WTC11 (cell line): ENCODE measurements at regions not wholly inside any gene's neighbourhood (a gene's known extent, or its start where the extent isn't known, plus 50 kb on each side); places are given as distances from the start of the nearest gene placed in this dataset.

Source experiments
- ATAC-seq: fragments of 200-7000 bp; cut with Tn5 transposase; 2 replicates; pipeline ENCODE4 v1.10.0; 2021; ENCODE audit warnings: mild to moderate bottlenecking, moderate library complexity
- CTCF ChIA-PET: fragments of 300-600 bp; sonication (Branson Sonifier 250); formaldehyde crosslinking; loops from one replicate; lab custom pipeline; 2021; ENCODE audit warnings: antibody characterized with exemption; lab: Charles Lee
- POLR2A ChIA-PET: fragments of 350-600 bp; sonication (Branson Sonifier 250); formaldehyde crosslinking; loops from one replicate; lab custom pipeline; 2021; ENCODE audit warnings: antibody characterized with exemption; lab: Charles Lee
- DNase-seq: peaks from one replicate; pipeline ENCODE4 v3.0.0; 2021; ENCODE audit warnings: low spot score
- H3K27ac Mint-ChIP-seq: 2 replicates; pipeline ENCODE4 v1.8.0; 2021; ENCODE audit warnings: mixed read lengths
- H3K27me3 Mint-ChIP-seq: 2 replicates; pipeline ENCODE4 v1.8.0; 2021; ENCODE audit warnings: low read depth, mild to moderate bottlenecking, moderate library complexity, mixed read lengths
- H3K36me3 Mint-ChIP-seq: 2 replicates; pipeline ENCODE4 v1.8.0; 2021; ENCODE audit warnings: mixed read lengths
- H3K4me1 Mint-ChIP-seq: 2 replicates; pipeline ENCODE4 v1.8.0; 2022; ENCODE audit warnings: mixed read lengths
- H3K4me3 Mint-ChIP-seq: 2 replicates; pipeline ENCODE4 v1.8.0; 2021; ENCODE audit warnings: mild to moderate bottlenecking, moderate library complexity, mixed read lengths
- H3K9me3 Mint-ChIP-seq: 2 replicates; pipeline ENCODE4 v1.8.0; 2021; ENCODE audit warnings: mixed read lengths
- ATF6 ChIP-seq: sonication (generic); formaldehyde crosslinking; IDR thresholded peaks from 2 replicates; pipeline ENCODE4 v1.8.1; 2023; ENCODE audit warnings: mild to moderate bottlenecking, missing genetic modification reagents
- CDX4 ChIP-seq: fragments of 250-450 bp; sonication (Bioruptor Pico); IDR thresholded peaks from 2 replicates; pipeline ENCODE4 v1.9.0; 2021; ENCODE audit warnings: moderate library complexity, mild to moderate bottlenecking, inconsistent platforms, borderline replicate concordance
- EMX1 ChIP-seq: fragments of 250-450 bp; sonication (Bioruptor Pico); IDR thresholded peaks from 2 replicates; pipeline ENCODE4 v1.8.0; 2021; ENCODE audit warnings: mild to moderate bottlenecking
- ERG ChIP-seq: fragments of 250-450 bp; sonication (Bioruptor Pico); IDR thresholded peaks from 2 replicates; pipeline ENCODE4 v1.8.0; 2021; ENCODE audit warnings: mild to moderate bottlenecking
- ESRRA ChIP-seq: sonication (generic); formaldehyde crosslinking; IDR thresholded peaks from 2 replicates; pipeline ENCODE4 v1.8.1; 2022; ENCODE audit warnings: mild to moderate bottlenecking, missing genetic modification reagents, borderline replicate concordance
- FOXP1 ChIP-seq: sonication (generic); formaldehyde crosslinking; IDR thresholded peaks from 2 replicates; pipeline ENCODE4 v1.8.0; 2022; ENCODE audit warnings: missing genetic modification reagents, mild to moderate bottlenecking, moderate library complexity, borderline replicate concordance
- GTF2I ChIP-seq: fragments of 250-450 bp; sonication (Bioruptor Pico); conservative IDR thresholded peaks from 2 replicates; pipeline ENCODE4 v1.4.0; 2021; ENCODE audit warnings: mild to moderate bottlenecking
- MAX ChIP-seq: sonication (generic); formaldehyde crosslinking; IDR thresholded peaks from 2 replicates; pipeline ENCODE4 v1.8.0; 2022; ENCODE audit warnings: mild to moderate bottlenecking, missing genetic modification reagents
- MLX ChIP-seq: sonication (generic); formaldehyde crosslinking; IDR thresholded peaks from 2 replicates; pipeline ENCODE4 v1.8.1; 2023; ENCODE audit warnings: mild to moderate bottlenecking, missing genetic modification reagents, moderate library complexity
- NFYB ChIP-seq: sonication (generic); formaldehyde crosslinking; conservative IDR thresholded peaks from 2 replicates; pipeline ENCODE4 v1.8.0; 2022; ENCODE audit warnings: low read depth, missing genetic modification reagents
- OVOL2 ChIP-seq: fragments of 250-450 bp; sonication (Bioruptor Pico); IDR thresholded peaks from 2 replicates; pipeline ENCODE4 v1.9.0; 2021; ENCODE audit warnings: mild to moderate bottlenecking, borderline replicate concordance
- PRRX2 ChIP-seq: fragments of 250-450 bp; sonication (Bioruptor Pico); IDR thresholded peaks from 2 replicates; pipeline ENCODE4 v1.8.0; 2021; ENCODE audit warnings: mild to moderate bottlenecking
- SMAD3 ChIP-seq: sonication (generic); formaldehyde crosslinking; IDR thresholded peaks from 2 replicates; pipeline ENCODE4 v1.8.0; 2022; ENCODE audit warnings: missing genetic modification reagents, mild to moderate bottlenecking, borderline replicate concordance
- SMAD4 ChIP-seq: sonication (generic); formaldehyde crosslinking; IDR thresholded peaks from 2 replicates; pipeline ENCODE4 v1.8.0; 2022; ENCODE audit warnings: mild to moderate bottlenecking, missing genetic modification reagents
- STAT6 ChIP-seq: sonication (generic); formaldehyde crosslinking; conservative IDR thresholded peaks from 2 replicates; pipeline ENCODE4 v1.8.1; 2023; ENCODE audit warnings: mild to moderate bottlenecking, low read depth, missing genetic modification reagents, moderate library complexity
- TCF7 ChIP-seq: sonication (generic); formaldehyde crosslinking; IDR thresholded peaks from 2 replicates; pipeline ENCODE4 v1.8.0; 2022; ENCODE audit warnings: mild to moderate bottlenecking, low read depth, missing genetic modification reagents, moderate library complexity
- ZNF281 ChIP-seq: sonication (generic); formaldehyde crosslinking; IDR thresholded peaks from 2 replicates; pipeline ENCODE4 v1.8.0; 2023; ENCODE audit warnings: mild to moderate bottlenecking, missing genetic modification reagents
- ZNF317 ChIP-seq: sonication (generic); formaldehyde crosslinking; IDR thresholded peaks from 2 replicates; pipeline ENCODE4 v1.8.1; 2023; ENCODE audit warnings: low read depth, mild to moderate bottlenecking, moderate library complexity, missing genetic modification reagents, borderline replicate concordance
- ZNF416 ChIP-seq: fragments of 250-450 bp; sonication (Bioruptor Pico); IDR thresholded peaks from 2 replicates; pipeline ENCODE4 v1.9.0; 2021; ENCODE audit warnings: mild to moderate bottlenecking, inconsistent platforms
- ZNF671 ChIP-seq: fragments of 250-450 bp; sonication (Bioruptor Pico); IDR thresholded peaks from 2 replicates; pipeline ENCODE4 v1.8.0; 2021; ENCODE audit warnings: mild to moderate bottlenecking
- ZSCAN18 ChIP-seq: fragments of 250-450 bp; sonication (Bioruptor Pico); IDR thresholded peaks from 2 replicates; pipeline ENCODE4 v2.1.2; 2022; ENCODE audit warnings: mild to moderate bottlenecking, moderate library complexity

- TF ChIP-seq SMAD3 (CRISPR knock-in tag) = no peak
Observed at GRCh38 chr15:25236861-25237155, 202.0 kb downstream of the UBE3A start (continued).

- H3K9me3 Mint-ChIP-seq = peaks cover 54% of the 10 kb centered on the region
- H3K4me3 Mint-ChIP-seq = no peak overlapping the region
- no peaks in the 10 kb centered on the region for H3K27me3 Mint-ChIP-seq
- TF ChIP-seq CDX4 (no peak), ESRRA (CRISPR knock-in tag) (no peak), STAT6 (no peak), ATF6 (CRISPR knock-in tag) (no peak), EMX1 (CRISPR knock-in tag) (no peak), FOXP1 (CRISPR knock-in tag) (no peak), MAX (CRISPR knock-in tag) (no peak), ERG (no peak)
- TF ChIP-seq, all 79 proteins: peak for 0
- H3K27ac Mint-ChIP-seq = no peak overlapping the region
- no peaks in the 10 kb centered on the region for H3K4me1 Mint-ChIP-seq
- peaks cover 40% of the 10 kb centered on the region for H3K36me3 Mint-ChIP-seq
- ChIA-PET CTCF (no interaction called here), POLR2A (no interaction called here)
- DNase-seq (no peak), ATAC-seq (no peak)
Observed at GRCh38 chr15:25237291-25237978, 201.4 kb downstream of the UBE3A start.

- POLR2A ChIA-PET = no interaction called here
- DNase-seq = no peak
- Mint-ChIP-seq H3K4me3 (no peak overlapping the region), H3K36me3 (peaks cover 36% of the 10 kb centered on the region), H3K9me3 (peaks cover 56% of the 10 kb centered on the region), H3K27me3 (no peaks in the 10 kb centered on the region), H3K27ac (no peak overlapping the region), H3K4me1 (no peaks in the 10 kb centered on the region)
- CTCF ChIA-PET = no interaction called here
- no peak for ATAC-seq
- TF ChIP-seq MLX (CRISPR knock-in tag) = no peak
- no peak for TF ChIP-seq ZNF281 (CRISPR knock-in tag)
- no peak for TF ChIP-seq GTF2I
- TF ChIP-seq PRRX2 = no peak
- TF ChIP-seq ZNF317 = no peak
- no peak for TF ChIP-seq OVOL2 (CRISPR knock-in tag)
- TF ChIP-seq ZSCAN18 = no peak
- no peak for TF ChIP-seq ZNF671 (CRISPR knock-in tag)
- TF ChIP-seq SMAD4 (CRISPR knock-in tag) = no peak
- TF ChIP-seq ZNF416 (CRISPR knock-in tag) = no peak
- no peak for TF ChIP-seq NFYB (CRISPR knock-in tag)
- no peak for TF ChIP-seq TCF7 (CRISPR knock-in tag)
Observed at GRCh38 chr15:25238126-25238525, 200.7 kb downstream of the UBE3A start.
